ENCODE measurements at regions not wholly inside any gene's neighbourhood (a gene's known extent, or its start where the extent isn't known, plus 50 kb on each side); places are given as distances from the start of the nearest gene placed in this dataset.

DNA sequence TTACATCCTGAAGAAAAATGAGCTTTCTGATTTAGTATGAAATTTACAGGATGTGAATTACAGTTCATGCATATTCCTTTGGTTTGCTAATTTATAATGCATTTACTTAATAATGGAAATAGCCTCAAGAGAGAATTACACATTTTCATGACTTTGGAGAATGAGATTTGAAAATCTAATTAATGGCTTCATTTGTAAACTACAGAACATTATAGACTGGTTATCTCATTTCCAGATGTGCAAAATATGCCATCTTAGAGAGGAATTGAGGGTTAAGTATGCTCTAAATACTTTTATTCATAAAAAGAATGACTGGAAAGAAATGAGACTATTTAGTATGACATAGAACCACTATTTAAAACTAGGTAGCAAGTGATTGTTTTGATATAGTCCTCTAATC lies 94.2 kb upstream of the DNAJC10 start:
- POLR2A ChIA-PET: no interaction called here
- Histone ChIP-seq H3K4me3 (no peak overlapping the region), H3K9me3 (no peaks in the 10 kb centered on the region), H3K27ac (no peak overlapping the region), H3K4me2 (no peak overlapping the region), H3K4me1 (peaks cover 17% of the 10 kb centered on the region; the same call in 1 of the 3 replicates)
- TF ChIP-seq RAD21 (conservative IDR thresholded peaks at IDR 0.05 in 1 of 2, IDR thresholded peaks at IDR 0.05 in 1 of 2): no peak
- TF ChIP-seq, protein P1, sequence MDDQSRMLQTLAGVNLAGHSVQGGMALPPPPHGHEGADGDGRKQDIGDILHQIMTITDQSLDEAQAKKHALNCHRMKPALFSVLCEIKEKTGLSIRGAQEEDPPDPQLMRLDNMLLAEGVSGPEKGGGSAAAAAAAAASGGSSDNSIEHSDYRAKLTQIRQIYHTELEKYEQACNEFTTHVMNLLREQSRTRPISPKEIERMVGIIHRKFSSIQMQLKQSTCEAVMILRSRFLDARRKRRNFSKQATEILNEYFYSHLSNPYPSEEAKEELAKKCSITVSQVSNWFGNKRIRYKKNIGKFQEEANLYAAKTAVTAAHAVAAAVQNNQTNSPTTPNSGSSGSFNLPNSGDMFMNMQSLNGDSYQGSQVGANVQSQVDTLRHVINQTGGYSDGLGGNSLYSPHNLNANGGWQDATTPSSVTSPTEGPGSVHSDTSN (IDR thresholded peaks at IDR 0.05): no peak
- TF ChIP-seq ZNF302 (CRISPR knock-in tag; IDR thresholded peaks at IDR 0.05): no peak
- TF ChIP-seq EHF (CRISPR knock-in tag; IDR thresholded peaks at IDR 0.05): no peak
- no peak for TF ChIP-seq POLR2AphosphoS2 (conservative IDR thresholded peaks at IDR 0.05; ENCODE audit: low read length)
- TF ChIP-seq CBX2 (IDR thresholded peaks at IDR 0.05; ENCODE audit: borderline replicate concordance, low read depth): no peak
- TF ChIP-seq, protein P2, sequence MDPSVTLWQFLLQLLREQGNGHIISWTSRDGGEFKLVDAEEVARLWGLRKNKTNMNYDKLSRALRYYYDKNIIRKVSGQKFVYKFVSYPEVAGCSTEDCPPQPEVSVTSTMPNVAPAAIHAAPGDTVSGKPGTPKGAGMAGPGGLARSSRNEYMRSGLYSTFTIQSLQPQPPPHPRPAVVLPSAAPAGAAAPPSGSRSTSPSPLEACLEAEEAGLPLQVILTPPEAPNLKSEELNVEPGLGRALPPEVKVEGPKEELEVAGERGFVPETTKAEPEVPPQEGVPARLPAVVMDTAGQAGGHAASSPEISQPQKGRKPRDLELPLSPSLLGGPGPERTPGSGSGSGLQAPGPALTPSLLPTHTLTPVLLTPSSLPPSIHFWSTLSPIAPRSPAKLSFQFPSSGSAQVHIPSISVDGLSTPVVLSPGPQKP (IDR thresholded peaks at IDR 0.05; ENCODE audit: low read depth, low read length): no peak
- no peak for FAIRE-seq
- no peak for ATAC-seq
- no peak for DNase-seq (ENCODE audit: low read depth in 1 of 2, low spot score in 1 of 2)
- CTCF ChIA-PET: no interaction called here

DNA sequence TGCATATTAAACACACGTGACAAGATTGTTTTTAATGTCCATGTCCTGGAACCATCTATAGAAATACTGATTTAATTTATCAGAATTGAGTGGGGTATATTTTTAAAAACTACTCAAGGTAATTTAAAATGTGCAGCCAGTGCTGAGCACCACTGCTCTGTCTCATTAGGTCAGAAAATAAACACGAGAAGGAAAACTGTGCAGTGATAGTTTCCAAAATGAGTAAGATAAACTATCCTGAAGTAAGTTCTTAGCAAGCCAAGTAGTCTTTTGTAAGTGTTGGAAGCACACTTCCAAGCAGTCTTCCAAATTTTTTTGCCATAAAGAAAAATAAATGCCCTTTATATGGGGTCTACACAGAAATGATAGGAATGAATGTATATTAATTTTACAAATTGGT lies 93.8 kb upstream of the DNAJC10 start:
- H3K4me2 ChIP-seq: no peak overlapping the region
- no peak for TF ChIP-seq HEYL (CRISPR knock-in tag; IDR thresholded peaks at IDR 0.05)
- TF ChIP-seq, protein P3, sequence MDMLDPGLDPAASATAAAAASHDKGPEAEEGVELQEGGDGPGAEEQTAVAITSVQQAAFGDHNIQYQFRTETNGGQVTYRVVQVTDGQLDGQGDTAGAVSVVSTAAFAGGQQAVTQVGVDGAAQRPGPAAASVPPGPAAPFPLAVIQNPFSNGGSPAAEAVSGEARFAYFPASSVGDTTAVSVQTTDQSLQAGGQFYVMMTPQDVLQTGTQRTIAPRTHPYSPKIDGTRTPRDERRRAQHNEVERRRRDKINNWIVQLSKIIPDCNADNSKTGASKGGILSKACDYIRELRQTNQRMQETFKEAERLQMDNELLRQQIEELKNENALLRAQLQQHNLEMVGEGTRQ (IDR thresholded peaks at IDR 0.05): no peak
- TF ChIP-seq, protein P4, sequence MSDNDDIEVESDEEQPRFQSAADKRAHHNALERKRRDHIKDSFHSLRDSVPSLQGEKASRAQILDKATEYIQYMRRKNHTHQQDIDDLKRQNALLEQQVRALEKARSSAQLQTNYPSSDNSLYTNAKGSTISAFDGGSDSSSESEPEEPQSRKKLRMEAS (IDR thresholded peaks at IDR 0.05): no peak
- no peak for TF ChIP-seq TFCP2L1 (CRISPR knock-in tag; IDR thresholded peaks at IDR 0.05)
- TF ChIP-seq FOSB (CRISPR knock-in tag; IDR thresholded peaks at IDR 0.05): no peak
- no peak for TF ChIP-seq JUN (IDR thresholded peaks at IDR 0.05)
- ChIA-PET POLR2A (no interaction called here), CTCF (no interaction called here)
- H3K4me1 ChIP-seq: peaks cover 15% of the 10 kb centered on the region; the same call in 1 of the 3 replicates
- FAIRE-seq: no peak
- WGBS (ENCODE audit: missing lambda C conversion rate): 49% methylated on average over 2 of the region's 2 CpGs
- no peak overlapping the region for H3K27ac ChIP-seq
- no peak for ATAC-seq
- H3K4me3 ChIP-seq: no peak overlapping the region
- no peak for DNase-seq (ENCODE audit: low read depth in 1 of 2, low spot score in 1 of 2)
- no peaks in the 10 kb centered on the region for H3K9me3 ChIP-seq

DNA sequence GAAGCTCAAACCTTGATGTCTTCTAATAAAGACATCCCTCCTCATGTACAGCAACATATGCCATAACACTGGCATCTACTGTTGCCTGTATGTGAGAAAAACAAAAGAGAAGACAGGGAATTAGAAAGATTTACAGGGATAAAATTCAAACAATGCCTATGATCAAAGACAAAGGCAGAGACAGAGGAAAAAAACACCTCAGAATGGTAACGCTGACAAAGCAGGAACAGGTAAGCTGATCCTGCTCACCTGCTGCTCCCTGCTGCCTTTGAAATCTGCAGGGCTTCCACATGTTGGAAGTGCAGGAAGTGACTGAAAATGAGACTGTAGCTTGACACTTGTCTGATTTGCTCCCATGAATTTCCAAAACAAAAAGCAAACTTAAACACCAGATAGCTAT lies 90.2 kb upstream of the DNAJC10 start:
- POLR2A ChIA-PET: no interaction called here
- 89% methylated on average over 1 of the region's 1 CpG for WGBS (ENCODE audit: missing lambda C conversion rate)

DNA sequence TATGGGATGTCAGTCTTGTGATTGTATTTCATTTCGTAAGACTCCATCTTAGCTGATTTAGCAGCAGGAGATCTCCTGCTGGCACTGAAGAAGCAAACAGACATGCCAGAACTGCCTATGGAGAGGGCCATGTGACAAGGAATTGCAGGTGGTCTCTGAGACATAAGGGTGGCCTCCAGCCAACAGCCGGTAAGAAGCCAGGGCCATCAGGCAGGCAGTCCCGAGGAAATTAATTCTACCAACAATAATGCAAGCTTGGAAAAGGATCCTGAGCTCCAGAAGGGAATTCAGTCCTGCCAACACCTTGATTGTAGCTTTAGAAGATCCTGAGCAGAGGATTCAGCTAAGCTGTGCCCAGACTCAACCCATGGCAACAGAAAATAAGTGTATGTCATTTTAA lies 87.1 kb upstream of the DNAJC10 start:
- ChIA-PET CTCF (no interaction called here), POLR2A (no interaction called here)
- Histone ChIP-seq H3K4me1 (no peaks in the 10 kb centered on the region), H3K27ac (no peak overlapping the region), H3K4me3 (no peak overlapping the region), H3K4me2 (no peak overlapping the region), H3K9me3 (no peaks in the 10 kb centered on the region)
- ATAC-seq: no peak
- FAIRE-seq: no peak
- 60% methylated on average over 3 of the region's 3 CpGs for WGBS (ENCODE audit: missing lambda C conversion rate)
- TF ChIP-seq, protein P1 (IDR thresholded peaks at IDR 0.05): no peak
- no peak for TF ChIP-seq RAD21 (conservative IDR thresholded peaks at IDR 0.05 in 1 of 2, IDR thresholded peaks at IDR 0.05 in 1 of 2)
- no peak for TF ChIP-seq NFE2L2 (conservative IDR thresholded peaks at IDR 0.05; ENCODE audit: low read length)
- TF ChIP-seq FOSB (CRISPR knock-in tag; IDR thresholded peaks at IDR 0.05): no peak
- TF ChIP-seq POLR2A (IDR thresholded peaks at IDR 0.05; ENCODE audit: low read length): no peak
- TF ChIP-seq HDAC2 (IDR thresholded peaks at IDR 0.05): no peak
- TF ChIP-seq, protein P5, sequence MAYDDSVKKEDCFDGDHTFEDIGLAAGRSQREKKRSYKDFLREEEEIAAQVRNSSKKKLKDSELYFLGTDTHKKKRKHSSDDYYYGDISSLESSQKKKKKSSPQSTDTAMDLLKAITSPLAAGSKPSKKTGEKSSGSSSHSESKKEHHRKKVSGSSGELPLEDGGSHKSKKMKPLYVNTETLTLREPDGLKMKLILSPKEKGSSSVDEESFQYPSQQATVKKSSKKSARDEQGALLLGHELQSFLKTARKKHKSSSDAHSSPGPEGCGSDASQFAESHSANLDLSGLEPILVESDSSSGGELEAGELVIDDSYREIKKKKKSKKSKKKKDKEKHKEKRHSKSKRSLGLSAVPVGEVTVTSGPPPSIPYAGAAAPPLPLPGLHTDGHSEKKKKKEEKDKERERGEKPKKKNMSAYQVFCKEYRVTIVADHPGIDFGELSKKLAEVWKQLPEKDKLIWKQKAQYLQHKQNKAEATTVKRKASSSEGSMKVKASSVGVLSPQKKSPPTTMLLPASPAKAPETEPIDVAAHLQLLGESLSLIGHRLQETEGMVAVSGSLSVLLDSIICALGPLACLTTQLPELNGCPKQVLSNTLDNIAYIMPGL (CRISPR knock-in tag; IDR thresholded peaks at IDR 0.05; ENCODE audit: borderline replicate concordance): no peak
- TF ChIP-seq NPAS2 (CRISPR knock-in tag; IDR thresholded peaks at IDR 0.05; ENCODE audit: borderline replicate concordance): no peak
- no peak for DNase-seq (ENCODE audit: low read depth in 1 of 2, low spot score in 1 of 2)

More for the DNA sequence above, 90.2 kb upstream of the DNAJC10 start:
- H3K4me3 ChIP-seq: no peak overlapping the region
- no peak overlapping the region for H3K4me2 ChIP-seq
- DNase-seq (ENCODE audit: low read depth in 1 of 2, low spot score in 1 of 2) (no peak), ATAC-seq (no peak), FAIRE-seq (no peak)
- H3K4me1 ChIP-seq: no peaks in the 10 kb centered on the region
- CTCF ChIA-PET: interaction anchor here (1.2 kb wide), 1 partner anchor 24 kb away, joined by 3 read pairs; no protein-coding TSS in a partner anchor
- no peak overlapping the region for H3K27ac ChIP-seq
- TF ChIP-seq MAFK (IDR thresholded peaks at IDR 0.05; ENCODE audit: partially characterized antibody): peak; percentile 5
- no peak for TF ChIP-seq EHF (CRISPR knock-in tag; IDR thresholded peaks at IDR 0.05)
- H3K9me3 ChIP-seq: no peaks in the 10 kb centered on the region
